ENCODE measurements at regions not wholly inside any gene's neighbourhood (a gene's known extent, or its start where the extent isn't known, plus 50 kb on each side); places are given as distances from the start of the nearest gene placed in this dataset.

- DNase-seq (ENCODE audit: low read depth), result no peak
- TF ChIP-seq CTCF (IDR thresholded peaks at IDR 0.05; ENCODE audit: control insufficient read depth, extremely low read depth, insufficient read depth), result no peak
Observed at GRCh38 chr3:73812054-73812453, 187.3 kb upstream of the PDZRN3 start.

GRCh38 chr3:73808862-73809509 is 184.2 kb upstream of the PDZRN3 start:
- no peak overlapping the region for H3K4me3 ChIP-seq (ENCODE audit: low read depth, low read length)
- no peak for DNase-seq (ENCODE audit: low read depth)
- TF ChIP-seq CTCF (IDR thresholded peaks at IDR 0.05; ENCODE audit: control insufficient read depth, extremely low read depth, insufficient read depth), result no peak

More at GRCh38 chr3:73812054-73812453, 187.3 kb upstream of the PDZRN3 start:
- no peak overlapping the region for H3K4me3 ChIP-seq (ENCODE audit: low read depth, low read length)

- no peak for TF ChIP-seq CTCF (IDR thresholded peaks at IDR 0.05; ENCODE audit: control insufficient read depth, extremely low read depth, insufficient read depth)
- peak; percentile 32 for DNase-seq (ENCODE audit: low read depth)
- no peak overlapping the region for H3K4me3 ChIP-seq (ENCODE audit: low read depth, low read length)
Observed at GRCh38 chr3:73805435-73805834, 180.7 kb upstream of the PDZRN3 start.

GRCh38 chr3:73804204-73804603 is 179.5 kb upstream of the PDZRN3 start:
- no peak for TF ChIP-seq CTCF (IDR thresholded peaks at IDR 0.05; ENCODE audit: control insufficient read depth, extremely low read depth, insufficient read depth)

GRCh38 chr3:73801444-73801843 is 176.7 kb upstream of the PDZRN3 start:
- no peak for TF ChIP-seq CTCF (IDR thresholded peaks at IDR 0.05; ENCODE audit: control insufficient read depth, extremely low read depth, insufficient read depth)
- no peak for DNase-seq (ENCODE audit: low read depth)
- H3K4me3 ChIP-seq (ENCODE audit: low read depth, low read length), result no peak overlapping the region

More at GRCh38 chr3:73804204-73804603, 179.5 kb upstream of the PDZRN3 start:
- DNase-seq (ENCODE audit: low read depth), result peak; percentile 98
- H3K4me3 ChIP-seq (ENCODE audit: low read depth, low read length), result no peak overlapping the region

- DNase-seq (ENCODE audit: low read depth), result no peak
- no peak for TF ChIP-seq CTCF (IDR thresholded peaks at IDR 0.05; ENCODE audit: control insufficient read depth, extremely low read depth, insufficient read depth)
- H3K4me3 ChIP-seq (ENCODE audit: low read depth, low read length), result no peak overlapping the region
Observed at GRCh38 chr3:73797311-73797710, 172.6 kb upstream of the PDZRN3 start.

GRCh38 chr3:73796382-73796781 is 171.6 kb upstream of the PDZRN3 start:
- TF ChIP-seq CTCF (IDR thresholded peaks at IDR 0.05; ENCODE audit: control insufficient read depth, extremely low read depth, insufficient read depth), result no peak
- H3K4me3 ChIP-seq (ENCODE audit: low read depth, low read length), result no peak overlapping the region
- DNase-seq (ENCODE audit: low read depth), result no peak
